ENCODE measurements at regions not wholly inside any gene's neighbourhood (a gene's known extent, or its start where the extent isn't known, plus 50 kb on each side); places are given as distances from the start of the nearest gene placed in this dataset.
"Not testable (repeated sequence)": the region's sequence is repeated elsewhere in the genome, so short reads cannot be mapped to it uniquely, and the experiment has no call there.

DNA sequence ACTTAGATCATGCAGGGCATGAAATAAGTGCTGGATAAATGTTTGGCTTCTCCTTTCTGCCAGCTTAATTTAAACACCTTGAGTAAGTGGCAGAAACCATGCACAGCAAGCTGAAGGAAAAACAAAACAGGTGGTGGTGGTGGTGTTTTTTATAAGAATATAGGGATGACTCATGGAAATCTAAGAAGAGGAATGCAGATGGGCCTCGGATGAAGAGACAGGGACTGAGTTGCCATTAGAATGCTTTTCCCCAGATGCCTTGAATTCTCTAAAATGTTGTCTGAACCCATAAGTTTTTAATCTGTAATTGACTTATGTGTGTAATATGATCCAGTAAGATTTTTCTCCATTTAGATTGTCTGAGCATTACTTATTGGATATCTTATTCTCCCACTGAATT is 93.1 kb upstream of the ZDHHC17 start:
- DNase-seq, result no peak
- ChIA-PET POLR2A (no interaction called here), CTCF (no interaction called here)
- intact Hi-C loops (cut with micrococcal nuclease; ENCODE audit: unreplicated experiment), result no loop called here
- H3K27me3 Mint-ChIP-seq (ENCODE audit: insufficient read depth, unreplicated experiment), result no peaks in the 10 kb centered on the region
- H3K4me3 Mint-ChIP-seq (ENCODE audit: unreplicated experiment), result no peak overlapping the region
- TF ChIP-seq, protein P1, sequence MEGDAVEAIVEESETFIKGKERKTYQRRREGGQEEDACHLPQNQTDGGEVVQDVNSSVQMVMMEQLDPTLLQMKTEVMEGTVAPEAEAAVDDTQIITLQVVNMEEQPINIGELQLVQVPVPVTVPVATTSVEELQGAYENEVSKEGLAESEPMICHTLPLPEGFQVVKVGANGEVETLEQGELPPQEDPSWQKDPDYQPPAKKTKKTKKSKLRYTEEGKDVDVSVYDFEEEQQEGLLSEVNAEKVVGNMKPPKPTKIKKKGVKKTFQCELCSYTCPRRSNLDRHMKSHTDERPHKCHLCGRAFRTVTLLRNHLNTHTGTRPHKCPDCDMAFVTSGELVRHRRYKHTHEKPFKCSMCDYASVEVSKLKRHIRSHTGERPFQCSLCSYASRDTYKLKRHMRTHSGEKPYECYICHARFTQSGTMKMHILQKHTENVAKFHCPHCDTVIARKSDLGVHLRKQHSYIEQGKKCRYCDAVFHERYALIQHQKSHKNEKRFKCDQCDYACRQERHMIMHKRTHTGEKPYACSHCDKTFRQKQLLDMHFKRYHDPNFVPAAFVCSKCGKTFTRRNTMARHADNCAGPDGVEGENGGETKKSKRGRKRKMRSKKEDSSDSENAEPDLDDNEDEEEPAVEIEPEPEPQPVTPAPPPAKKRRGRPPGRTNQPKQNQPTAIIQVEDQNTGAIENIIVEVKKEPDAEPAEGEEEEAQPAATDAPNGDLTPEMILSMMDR (IDR thresholded peaks at IDR 0.05; ENCODE audit: insufficient read depth in 1 of 2, low read depth in 1 of 2, low read length in 1 of 2, severe bottlenecking in 1 of 2, unreplicated experiment in 1 of 2), result no peak
- no peaks in the 10 kb centered on the region for H3K9me3 ChIP-seq
- H3K27ac Mint-ChIP-seq (ENCODE audit: unreplicated experiment), result no peak overlapping the region
- peaks cover 9% of the 10 kb centered on the region for H3K9me3 Mint-ChIP-seq (ENCODE audit: unreplicated experiment)
- no peaks in the 10 kb centered on the region for H3K4me1 ChIP-seq
- no TSS peak for BruUV-seq (replicated peaks)
- no peaks in the 10 kb centered on the region for H3K36me3 Mint-ChIP-seq (ENCODE audit: insufficient read depth, unreplicated experiment)
- no peaks in the 10 kb centered on the region for H3K36me3 ChIP-seq (ENCODE audit: control insufficient read depth, insufficient read depth, low read length)
- H3K4me3 ChIP-seq (ENCODE audit: low read depth, low read length), result no peak overlapping the region
- no peaks in the 10 kb centered on the region for H3K27me3 ChIP-seq (replicated peaks; ENCODE audit: control insufficient read depth, insufficient read depth, low read length)
- peaks cover 3% of the 10 kb centered on the region for H3K4me1 Mint-ChIP-seq (ENCODE audit: low read depth, unreplicated experiment)

DNA sequence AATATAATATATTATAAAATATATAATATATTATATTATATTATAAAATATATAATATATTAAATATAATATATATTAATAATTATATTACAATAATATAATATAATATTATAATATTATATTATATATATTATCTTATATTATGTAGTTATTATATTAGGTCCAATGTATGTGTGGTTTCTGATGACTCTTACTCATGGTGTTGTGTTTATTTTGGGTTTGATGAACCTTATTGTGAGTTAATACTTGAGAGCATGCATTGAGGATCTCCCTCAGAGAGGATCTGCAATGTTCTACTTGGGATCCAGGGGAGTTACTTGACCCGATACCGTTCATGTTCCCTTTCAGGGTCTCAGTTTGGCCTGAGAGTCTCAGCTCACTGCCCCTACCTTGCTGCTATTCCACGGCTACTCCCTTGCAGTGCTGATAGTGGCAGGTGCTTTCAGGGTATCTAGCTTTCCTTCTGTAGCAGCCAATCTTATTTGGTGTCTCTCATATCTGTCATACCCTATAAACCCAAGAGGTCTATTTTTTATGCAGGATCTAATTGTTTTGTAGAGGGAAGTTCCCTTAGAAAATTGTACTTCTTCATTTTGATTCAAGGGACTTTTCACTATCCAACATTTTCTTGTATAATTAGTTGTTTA is 89.1 kb upstream of the ZDHHC17 start:
- H3K4me3 Mint-ChIP-seq (ENCODE audit: unreplicated experiment), result no peak overlapping the region
- H3K27me3 Mint-ChIP-seq (ENCODE audit: insufficient read depth, unreplicated experiment), result no peaks in the 10 kb centered on the region
- no TSS peak for BruUV-seq (replicated peaks)
- H3K36me3 ChIP-seq (ENCODE audit: control insufficient read depth, insufficient read depth, low read length), result no peaks in the 10 kb centered on the region
- ChIA-PET CTCF (no interaction called here), POLR2A (no interaction called here)
- H3K27ac Mint-ChIP-seq (ENCODE audit: unreplicated experiment), result no peak overlapping the region
- no peak for DNase-seq
- intact Hi-C loops (cut with micrococcal nuclease; ENCODE audit: unreplicated experiment), result no loop called here
- no peaks in the 10 kb centered on the region for H3K36me3 Mint-ChIP-seq (ENCODE audit: insufficient read depth, unreplicated experiment)
- no peak overlapping the region for H3K4me3 ChIP-seq (ENCODE audit: low read depth, low read length)
- TF ChIP-seq, protein P1 (IDR thresholded peaks at IDR 0.05; ENCODE audit: insufficient read depth in 1 of 2, low read depth in 1 of 2, low read length in 1 of 2, severe bottlenecking in 1 of 2, unreplicated experiment in 1 of 2), result no peak
- no peaks in the 10 kb centered on the region for H3K4me1 ChIP-seq
- H3K9me3 Mint-ChIP-seq (ENCODE audit: unreplicated experiment), result no peaks in the 10 kb centered on the region
- no peaks in the 10 kb centered on the region for H3K27me3 ChIP-seq (replicated peaks; ENCODE audit: control insufficient read depth, insufficient read depth, low read length)
- peaks cover 3% of the 10 kb centered on the region for H3K4me1 Mint-ChIP-seq (ENCODE audit: low read depth, unreplicated experiment)
- H3K9me3 ChIP-seq, result no peaks in the 10 kb centered on the region

DNA sequence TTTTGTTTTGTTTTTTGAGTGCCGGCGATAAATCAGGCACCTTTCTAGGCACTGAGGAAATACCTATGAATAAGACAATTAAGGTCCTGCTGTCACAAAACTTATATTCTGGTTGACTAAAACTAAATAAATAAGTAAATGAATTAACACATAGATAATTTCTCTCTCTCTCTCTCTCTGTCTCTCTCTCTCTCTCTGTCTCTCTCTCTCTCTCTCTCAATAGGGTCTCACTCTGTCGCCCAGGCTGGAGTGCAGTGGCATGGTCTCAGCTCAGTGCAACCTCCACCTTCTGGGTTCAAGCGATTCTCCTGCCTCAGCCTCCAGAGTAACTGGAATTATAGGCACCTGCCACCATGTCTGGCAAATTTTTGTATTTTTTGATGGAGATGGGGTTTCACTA is 87.7 kb upstream of the ZDHHC17 start:
- H3K4me3 Mint-ChIP-seq (ENCODE audit: unreplicated experiment); H3K27me3 Mint-ChIP-seq (ENCODE audit: insufficient read depth, unreplicated experiment); H3K9me3 Mint-ChIP-seq (ENCODE audit: unreplicated experiment); H3K27ac Mint-ChIP-seq (ENCODE audit: unreplicated experiment); H3K27me3 ChIP-seq (replicated peaks; ENCODE audit: control insufficient read depth, insufficient read depth, low read length); H3K4me3 ChIP-seq (ENCODE audit: low read depth, low read length); intact Hi-C loops (cut with micrococcal nuclease; ENCODE audit: unreplicated experiment); H3K4me1 Mint-ChIP-seq (ENCODE audit: low read depth, unreplicated experiment); DNase-seq; BruUV-seq (replicated peaks); H3K9me3 ChIP-seq; H3K4me1 ChIP-seq; POLR2A ChIA-PET; H3K36me3 Mint-ChIP-seq (ENCODE audit: insufficient read depth, unreplicated experiment); H3K36me3 ChIP-seq (ENCODE audit: control insufficient read depth, insufficient read depth, low read length); CTCF ChIA-PET: not testable (repeated sequence)

DNA sequence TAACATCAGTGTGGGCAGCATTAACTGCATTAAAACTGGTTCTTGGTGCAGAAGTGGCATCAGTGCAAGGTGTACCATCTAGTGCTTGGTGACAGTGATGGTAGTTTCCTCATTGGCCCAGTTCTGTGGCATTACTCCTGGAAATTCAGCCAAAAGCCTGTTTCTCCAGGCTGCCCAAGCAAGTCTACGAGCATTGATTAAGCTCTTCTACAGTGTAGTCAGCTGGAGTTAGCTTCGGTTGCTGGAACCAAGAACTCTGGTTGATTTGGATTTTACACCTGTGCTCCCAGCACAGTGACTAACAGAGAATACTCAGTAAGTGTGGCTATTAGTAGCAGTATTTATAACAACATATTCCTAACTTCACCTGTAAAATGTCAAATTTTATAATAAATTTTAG is 84.9 kb upstream of the ZDHHC17 start:
- Histone ChIP-seq H3K36me3 (ENCODE audit: control insufficient read depth, insufficient read depth, low read length) (no peaks in the 10 kb centered on the region), H3K9me3 (no peaks in the 10 kb centered on the region), H3K4me1 (no peaks in the 10 kb centered on the region; the same call in 1 of the 2 replicates), H3K4me3 (ENCODE audit: low read depth, low read length) (no peak overlapping the region), H3K27me3 (replicated peaks; ENCODE audit: control insufficient read depth, insufficient read depth, low read length) (no peaks in the 10 kb centered on the region)
- DNase-seq, result no peak
- H3K27ac Mint-ChIP-seq (ENCODE audit: unreplicated experiment), result no peak overlapping the region
- POLR2A ChIA-PET, result no interaction called here
- H3K27me3 Mint-ChIP-seq (ENCODE audit: insufficient read depth, unreplicated experiment), result no peaks in the 10 kb centered on the region
- CTCF ChIA-PET, result no interaction called here
- peaks cover 7% of the 10 kb centered on the region for H3K4me1 Mint-ChIP-seq (ENCODE audit: low read depth, unreplicated experiment)
- H3K9me3 Mint-ChIP-seq (ENCODE audit: unreplicated experiment), result no peaks in the 10 kb centered on the region
- H3K36me3 Mint-ChIP-seq (ENCODE audit: insufficient read depth, unreplicated experiment), result no peaks in the 10 kb centered on the region
- BruUV-seq (replicated peaks), result no TSS peak
- TF ChIP-seq, protein P1 (IDR thresholded peaks at IDR 0.05; ENCODE audit: insufficient read depth in 1 of 2, low read depth in 1 of 2, low read length in 1 of 2, severe bottlenecking in 1 of 2, unreplicated experiment in 1 of 2), result no peak
- intact Hi-C loops (cut with micrococcal nuclease; ENCODE audit: unreplicated experiment), result no loop called here
- H3K4me3 Mint-ChIP-seq (ENCODE audit: unreplicated experiment), result no peak overlapping the region

Data from Caco-2 (cell line).